Heart right ventricle (tissue), 16 donors: ENCODE measurements at regions not wholly inside any gene's neighbourhood (a gene's known extent, or its start where the extent isn't known, plus 50 kb on each side); places are given as distances from the start of the nearest gene placed in this dataset.
"Not testable (repeated sequence)": the region's sequence is repeated elsewhere in the genome, so short reads cannot be mapped to it uniquely, and the experiment has no call there.

ENCODE experiments used
- ATAC-seq, 8 donors: fragments of 200-7000 bp; cut with Tn5 transposase; one replicate each; pipeline ENCODE4 v1.9.1; 2020; ENCODE audit warnings: mild to moderate bottlenecking in 8 of 8, moderate library complexity in 8 of 8, moderate number of reproducible peaks in 1 of 8
- DNase-seq, 2 donors: peaks; one replicate each; pipeline ENCODE4 v3.0.0-alpha.2; 2020
- H3K27ac ChIP-seq, 10 donors: fragments of 200-600 bp; sonication (generic) in 2 of 10; one replicate each; pipeline versions ENCODE4 v1.5.0 to v1.8.0; 2020 to 2022; ENCODE audit warnings: mild to moderate bottlenecking in 3 of 10
- H3K27me3 ChIP-seq, 7 donors: fragments of 200-600 bp; one replicate each; pipeline ENCODE4 v1.8.0; 2021 to 2022; ENCODE audit warnings: mild to moderate bottlenecking in 2 of 7
- H3K36me3 ChIP-seq, 9 donors: fragments of 200-600 bp; sonication (generic) in 1 of 9; one replicate each; pipeline versions ENCODE4 v1.5.0 to v1.8.0; 2020 to 2022; ENCODE audit warnings: mild to moderate bottlenecking in 2 of 9
- H3K4me1 ChIP-seq, 9 donors: fragments of 200-600 bp; sonication (generic) in 1 of 9; one replicate each; pipeline versions ENCODE4 v1.5.0 to v1.8.0; 2020 to 2022; ENCODE audit warnings: mild to moderate bottlenecking in 4 of 9
- H3K4me3 ChIP-seq, 10 donors: fragments of 200-600 bp; sonication (generic) in 2 of 10; one replicate each; pipeline versions ENCODE4 v1.5.0 to v1.8.0; 2020 to 2022; ENCODE audit warnings: mild to moderate bottlenecking in 7 of 10, moderate library complexity in 2 of 10
- H3K9me3 ChIP-seq, 11 donors: fragments of 200-600 bp in 10 of 11; sonication (generic) in 2 of 11; one replicate each; pipeline versions ENCODE4 v1.5.0 to v1.8.0; 2013 to 2022; ENCODE audit warnings: mild to moderate bottlenecking in 2 of 11, control low read depth in 1 of 11, moderate library complexity in 1 of 11
- WGBS, 2 donors: extraction: QIAGEN DNeasy Blood & Tissue Kit; methylation state at CpG; one replicate each; pipeline ENCODE4 v1.1.7; 2013; ENCODE audit warnings: inconsistent platforms in 1 of 2; 5-methylcytosine and 5-hydroxymethylcytosine counted together
- intact Hi-C, 10 donors: fragments of 100-400 bp; cut with DNase I; formaldehyde crosslinking; loops; one replicate each; pipeline versions ENCODE4 v1.11.1 to v1.14.2; 2022
- donor health status: Arrhythmogenic right ventricular cardiomyopathy.
- donor health status: ischemic (EF 13 %, LVEDD 7.1; RV severe dilation, severe dysfunction).
- donor health status: healthy with polysubstance abuse.
- donor health status: DM: no; HTN: yes; CAD: no.
- donor health status: DM: no; HTN: no; CAD: no.
- donor health status: ischemic (EF 25% LVEDD 6.9; RV normal size, moderate dysfunction).
- donor health status: ischemic (EF 25% LVEDD 5.7; RV mildly dilated, moderate dysfunction).
- donor health status: healthy.
- donor health status: DM: yes; HTN: yes; CAD: no.
- donor health status: Ischemic cardiomyopathy.
- donor health status: ischemic (EF 35%, LVEDD 5.7; RV mildly dilated, moderate dysfunction).
- donor health status: nonischemic (EF 11% LVEDD 7.7; RV severe dilation, severe dysfunction).
- donor health status: DM: yes; HTN: yes; CAD: no.
- donor health status: PGD.
- donor health status: ischemic (EF 29% LVEDD 5.4; RV normal size, mild dysfunction).
- donor health status: nonischemic (EF 23%, LVEDD 6.1; RV moderate dilation, normal function).

- H3K4me3 ChIP-seq, DNase-seq, H3K36me3 ChIP-seq, H3K4me1 ChIP-seq, intact Hi-C loops, H3K9me3 ChIP-seq, H3K27me3 ChIP-seq, H3K27ac ChIP-seq: not testable (repeated sequence)
- peak in 4 of 8 donors; percentile 27 to 91 (median 67) for ATAC-seq
These were observed 225.0 kb upstream of the CDY1B start for GRCh38 chrY:24272852-24273251.

GRCh38 chrY:24270659-24271058 is 222.8 kb upstream of the CDY1B start:
- H3K9me3 ChIP-seq, H3K4me3 ChIP-seq, H3K27ac ChIP-seq, H3K4me1 ChIP-seq, DNase-seq, intact Hi-C loops, H3K36me3 ChIP-seq, H3K27me3 ChIP-seq: not testable (repeated sequence)
- no CpG with 5 or more reads among the region's 2 CpGs for WGBS, 2 donors
- peak in 2 of 8 donors; percentile 41 to 42 for ATAC-seq

GRCh38 chrY:24262176-24262575 is 214.4 kb upstream of the CDY1B start:
- intact Hi-C loops, ATAC-seq: not testable (repeated sequence)
- no CpG with 5 or more reads among the region's 2 CpGs for WGBS, 2 donors

GRCh38 chrY:24261417-24261816 is 213.6 kb upstream of the CDY1B start:
- not testable (repeated sequence) for DNase-seq
- WGBS, 2 donors = no CpG with 5 or more reads among the region's 8 CpGs

More at GRCh38 chrY:24262176-24262575, 214.4 kb upstream of the CDY1B start:
- DNase-seq, H3K4me3 ChIP-seq, H3K4me1 ChIP-seq, H3K27ac ChIP-seq, H3K9me3 ChIP-seq, H3K27me3 ChIP-seq, H3K36me3 ChIP-seq: not testable (repeated sequence)

GRCh38 chrY:24250218-24250860 is 202.5 kb upstream of the CDY1B start:
- H3K27ac ChIP-seq, H3K4me1 ChIP-seq, H3K4me3 ChIP-seq, DNase-seq, intact Hi-C loops, ATAC-seq, H3K36me3 ChIP-seq, H3K9me3 ChIP-seq, H3K27me3 ChIP-seq: not testable (repeated sequence)
- WGBS, 2 donors = 33% methylated on average over 1 of the region's 4 CpGs; no CpG with 5 or more reads in 1 of the 2 donors

More at GRCh38 chrY:24261417-24261816, 213.6 kb upstream of the CDY1B start:
- H3K4me1 ChIP-seq, H3K9me3 ChIP-seq, H3K4me3 ChIP-seq, H3K36me3 ChIP-seq, ATAC-seq, H3K27me3 ChIP-seq, intact Hi-C loops, H3K27ac ChIP-seq: not testable (repeated sequence)
